GM10266 (cell line): ENCODE measurements at regions not wholly inside any gene's neighbourhood (a gene's known extent, or its start where the extent isn't known, plus 50 kb on each side); places are given as distances from the start of the nearest gene placed in this dataset.

Experiments used
- DNase-seq: peaks from one replicate; pipeline ENCODE4 v3.0.0; 2012; ENCODE audit errors: extremely low spot score
- CTCF ChIP-seq: IDR thresholded peaks from 2 replicates; pipeline ENCODE4 v1.5.1; 2012; ENCODE audit warnings: mild to moderate bottlenecking, low read depth; ENCODE audit not compliant: control insufficient read depth, insufficient read depth; ENCODE audit errors: missing control alignments

- TF ChIP-seq CTCF, result no peak
- DNase-seq, result no peak
Observed at GRCh38 chr2:118521272-118521671, 326.2 kb downstream of the EN1 start.

GRCh38 chr2:118520246-118520645, 327.2 kb downstream of the EN1 start:
- no peak for TF ChIP-seq CTCF
- DNase-seq, result no peak

GRCh38 chr2:118519511-118519910, 327.9 kb downstream of the EN1 start:
- no peak for DNase-seq
- no peak for TF ChIP-seq CTCF

GRCh38 chr2:118510807-118511206, 336.6 kb downstream of the EN1 start:
- no peak for TF ChIP-seq CTCF
- DNase-seq, result no peak

- DNase-seq, result no peak
- TF ChIP-seq CTCF, result no peak
Observed at GRCh38 chr2:118509319-118510004, 338.0 kb downstream of the EN1 start.

- no peak for DNase-seq
- no peak for TF ChIP-seq CTCF
Observed at GRCh38 chr2:118508282-118508681, 339.2 kb downstream of the EN1 start.

GRCh38 chr2:118505436-118505835, 342.0 kb downstream of the EN1 start:
- DNase-seq, result no peak
- TF ChIP-seq CTCF, result no peak
